ENCODE measurements at regions not wholly inside any gene's neighbourhood (a gene's known extent, or its start where the extent isn't known, plus 50 kb on each side); places are given as distances from the start of the nearest gene placed in this dataset.
"Not testable (repeated sequence)": the region's sequence is repeated elsewhere in the genome, so short reads cannot be mapped to it uniquely, and the experiment has no call there.

DNA sequence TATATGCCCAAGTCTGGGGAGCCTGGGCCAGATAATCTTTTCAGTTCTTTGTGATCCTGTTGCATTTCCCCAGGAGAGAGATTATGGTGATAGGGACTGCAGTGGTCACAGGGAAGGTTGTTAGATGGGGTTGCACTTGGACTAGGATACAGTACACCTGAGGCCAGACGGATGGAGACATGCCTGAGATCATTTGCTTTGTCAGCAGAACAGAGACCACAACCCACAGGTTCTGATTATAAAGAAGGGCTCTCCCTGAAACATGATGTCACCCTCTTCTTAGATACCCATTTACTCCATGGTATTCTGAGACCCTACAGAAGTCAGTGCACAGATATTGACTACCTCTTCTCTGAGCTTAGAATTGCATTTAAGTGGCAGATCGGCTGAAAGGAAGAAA is 200.9 kb upstream of the IGF1 start:
- Histone ChIP-seq H3K4me3 (no peak overlapping the region), H3K27me3 (no peaks in the 10 kb centered on the region), H3K9ac (no peak overlapping the region)

DNA sequence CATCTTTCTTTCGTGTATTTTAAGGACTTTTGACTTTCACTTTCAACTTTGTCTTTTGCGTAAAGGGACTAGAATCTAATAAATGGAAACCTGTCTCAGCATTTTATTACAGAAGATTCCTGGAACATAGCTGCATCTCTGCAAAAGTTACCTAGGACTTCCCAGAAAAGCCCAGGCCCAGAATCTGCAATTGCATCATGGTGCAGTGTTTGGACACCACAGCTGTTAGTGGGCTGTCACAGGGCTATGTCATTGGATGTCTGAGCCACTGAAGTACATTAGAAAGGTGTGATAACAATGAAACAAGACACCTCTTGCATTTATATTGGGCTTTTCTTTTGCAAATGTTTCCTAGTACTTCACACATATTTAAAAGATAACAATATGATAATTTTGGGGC is 199.9 kb upstream of the IGF1 start:
- TF ChIP-seq Cebpa-rat (IDR thresholded peaks at IDR 0.05), result no peak
- no peaks in the 10 kb centered on the region for H3K27me3 ChIP-seq

More for the DNA sequence above, 200.9 kb upstream of the IGF1 start:
- H3K27ac ChIP-seq, result no peak overlapping the region
- H4K20me1 ChIP-seq, result no peaks in the 10 kb centered on the region; a peak in 1 of 22 replicates
- peaks cover 0 to 10% (median 6%) of the 10 kb centered on the region in 11 experiments; a peak in 6 of 22 replicates for H3K9me3 ChIP-seq (replicated peaks in 1 of 11)
- no peak overlapping the region for H3K4me2 ChIP-seq
- no peak for TF ChIP-seq Cebpa-rat (IDR thresholded peaks at IDR 0.05)
- H3K4me1 ChIP-seq, result no peaks in the 10 kb centered on the region
- no peaks in the 10 kb centered on the region for H3K36me3 ChIP-seq

GRCh38 chr12:102676812-102677211 is 196.4 kb upstream of the IGF1 start:
- no peak overlapping the region for H3K9ac ChIP-seq
- no peaks in the 10 kb centered on the region for H3K36me3 ChIP-seq
- no peak overlapping the region for H3K4me2 ChIP-seq
- no peak overlapping the region for H3K27ac ChIP-seq
- TF ChIP-seq Cebpa-rat (IDR thresholded peaks at IDR 0.05), result no peak
- no peaks in the 10 kb centered on the region for H3K27me3 ChIP-seq
- no peak overlapping the region for H3K4me3 ChIP-seq
- H3K4me1 ChIP-seq, result no peaks in the 10 kb centered on the region
- H3K9me3 ChIP-seq (replicated peaks in 1 of 11), result peaks cover 18 to 35% (median 25%) of the 10 kb centered on the region in 11 experiments
- no peaks in the 10 kb centered on the region; a peak in 1 of 22 replicates for H4K20me1 ChIP-seq

More for the DNA sequence above, 199.9 kb upstream of the IGF1 start:
- H3K9ac ChIP-seq, result no peak overlapping the region
- no peak overlapping the region for H3K4me2 ChIP-seq
- H3K4me3 ChIP-seq, result no peak overlapping the region
- H3K36me3 ChIP-seq, result no peaks in the 10 kb centered on the region
- no peak overlapping the region for H3K27ac ChIP-seq
- H3K9me3 ChIP-seq (replicated peaks in 1 of 11), result peaks cover 0 to 12% (median 6%) of the 10 kb centered on the region in 11 experiments; a peak in 6 of 22 replicates
- H3K4me1 ChIP-seq, result no peaks in the 10 kb centered on the region
- H4K20me1 ChIP-seq, result no peaks in the 10 kb centered on the region; a peak in 1 of 22 replicates

DNA sequence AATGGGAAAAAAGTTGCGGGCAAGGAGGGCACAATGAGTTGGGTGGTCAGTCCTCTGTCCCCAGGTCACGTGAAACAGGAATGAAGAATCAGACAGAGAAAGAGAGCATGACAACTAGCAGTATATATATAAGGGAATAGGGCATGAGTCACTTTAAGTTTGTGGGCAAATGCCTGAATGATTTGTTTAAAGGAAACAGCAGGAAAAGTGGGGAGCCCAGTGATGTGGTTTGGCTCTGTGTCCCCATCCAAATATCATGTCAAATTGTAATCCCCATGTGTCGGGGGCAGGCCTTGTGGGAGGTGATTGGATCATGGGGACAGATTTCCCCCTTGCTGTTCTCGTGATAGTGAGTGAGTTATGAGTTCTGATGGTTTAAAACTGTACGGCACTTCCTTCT is 195.3 kb upstream of the IGF1 start:
- H3K9me3 ChIP-seq (replicated peaks in 1 of 11), result peaks cover 18 to 35% (median 25%) of the 10 kb centered on the region in 11 experiments
- no peaks in the 10 kb centered on the region for H3K36me3 ChIP-seq
- H4K20me1 ChIP-seq, result no peaks in the 10 kb centered on the region
- H3K9ac ChIP-seq, result no peak overlapping the region
- no peaks in the 10 kb centered on the region for H3K27me3 ChIP-seq
- no peak for TF ChIP-seq Cebpa-rat (IDR thresholded peaks at IDR 0.05)
- H3K4me1 ChIP-seq, result no peaks in the 10 kb centered on the region
- no peak overlapping the region for H3K4me2 ChIP-seq
- no peak overlapping the region for H3K4me3 ChIP-seq
- H3K27ac ChIP-seq, result no peak overlapping the region

DNA sequence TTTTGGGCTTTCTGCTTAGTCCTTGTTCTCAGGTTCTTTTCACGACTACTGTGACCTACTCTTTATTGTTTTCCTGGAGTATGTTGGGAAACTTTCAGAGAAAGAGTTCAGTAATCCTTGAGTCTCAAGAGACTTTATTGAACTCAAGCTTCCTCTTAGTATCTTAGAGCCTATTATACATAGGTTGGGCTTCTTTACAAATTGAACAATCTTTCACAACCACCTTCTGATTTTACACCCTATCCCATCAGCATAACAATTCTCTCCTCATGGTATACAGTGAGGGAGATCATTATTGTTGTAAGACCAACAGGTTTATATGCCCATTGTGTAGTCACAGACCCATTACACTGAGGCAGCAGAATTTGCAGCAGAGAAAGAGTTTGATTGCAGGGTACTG is 193.2 kb upstream of the IGF1 start:
- H3K9ac ChIP-seq, result no peak overlapping the region
- no peak overlapping the region for H3K4me3 ChIP-seq
- no peak overlapping the region for H3K4me2 ChIP-seq
- H3K9me3 ChIP-seq (replicated peaks in 1 of 11), result peaks cover 14 to 27% (median 19%) of the 10 kb centered on the region in 11 experiments
- no peaks in the 10 kb centered on the region for H3K4me1 ChIP-seq
- no peak overlapping the region for H3K27ac ChIP-seq
- no peaks in the 10 kb centered on the region for H3K27me3 ChIP-seq
- no peaks in the 10 kb centered on the region for H4K20me1 ChIP-seq
- no peaks in the 10 kb centered on the region for H3K36me3 ChIP-seq
- no peak for TF ChIP-seq Cebpa-rat (IDR thresholded peaks at IDR 0.05)

DNA sequence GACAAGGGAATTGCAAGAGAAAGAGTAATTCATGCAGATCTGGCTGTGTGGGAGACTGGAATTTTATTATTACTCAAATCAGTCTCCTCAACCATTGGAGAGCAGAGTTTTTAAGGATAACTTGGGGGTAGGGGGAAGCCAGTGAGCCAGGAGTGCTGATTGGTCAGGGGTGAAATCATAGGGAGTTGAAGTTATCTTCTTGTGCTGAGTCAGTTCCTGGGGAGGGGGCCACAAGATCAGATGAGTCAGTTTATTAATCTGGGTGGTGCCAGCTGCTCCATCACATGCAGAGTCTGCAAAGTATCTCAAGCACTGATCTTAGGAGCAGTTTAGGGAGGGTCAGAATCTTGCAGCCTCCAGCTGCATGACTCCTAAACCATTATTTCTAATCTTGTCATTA is 191.8 kb upstream of the IGF1 start:
- not testable (repeated sequence) for H3K4me1 ChIP-seq, H4K20me1 ChIP-seq, H3K4me2 ChIP-seq, H3K9ac ChIP-seq, H3K36me3 ChIP-seq, H3K4me3 ChIP-seq, H3K27me3 ChIP-seq, H3K27ac ChIP-seq
- peaks cover 14 to 27% (median 19%) of the 10 kb centered on the region in 11 experiments for H3K9me3 ChIP-seq (replicated peaks in 1 of 11)

DNA sequence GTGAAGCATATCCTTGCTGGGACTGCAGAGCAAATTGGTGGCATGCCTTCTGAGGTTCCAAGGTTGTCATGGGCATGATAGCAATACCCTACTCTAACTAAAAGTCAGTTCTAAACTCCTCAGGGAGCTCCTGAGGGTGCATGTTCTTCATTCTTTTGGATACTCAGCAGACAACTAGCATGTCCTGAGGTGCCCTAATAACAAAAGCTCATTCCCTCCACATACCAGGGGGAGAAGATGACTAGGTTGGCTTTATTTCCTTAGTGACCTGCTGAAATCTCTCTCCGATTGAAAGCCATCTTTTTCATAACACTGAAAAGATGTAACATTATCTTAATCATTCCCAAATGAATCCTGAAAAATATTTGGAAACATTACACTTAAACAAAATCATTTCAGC is 188.7 kb upstream of the IGF1 start:
- H3K4me1 ChIP-seq, result peaks cover 0 to 10% (median 0%) of the 10 kb centered on the region in 10 experiments; a peak in 4 of 20 replicates
- H3K4me2 ChIP-seq, result no peak overlapping the region
- H3K27ac ChIP-seq, result no peak overlapping the region
- H3K36me3 ChIP-seq, result no peaks in the 10 kb centered on the region
- peaks cover 11 to 21% (median 13%) of the 10 kb centered on the region in 11 experiments for H3K9me3 ChIP-seq (replicated peaks in 1 of 11)
- no peak for TF ChIP-seq Cebpa-rat (IDR thresholded peaks at IDR 0.05)
- no peaks in the 10 kb centered on the region for H3K27me3 ChIP-seq
- H3K4me3 ChIP-seq, result no peak overlapping the region
- H3K9ac ChIP-seq, result no peak overlapping the region
- H4K20me1 ChIP-seq, result no peaks in the 10 kb centered on the region

- Histone ChIP-seq H3K9me3 (replicated peaks in 1 of 11) (peaks cover 5 to 15% (median 7%) of the 10 kb centered on the region in 11 experiments; a peak in 16 of 22 replicates), H3K4me1 (peaks cover 0 to 10% (median 0%) of the 10 kb centered on the region in 10 experiments; a peak in 4 of 20 replicates), H3K4me2 (peak overlapping the region in 8 of 11 experiments; percentile 9 to 44 (median 38); a peak in 10 of 22 replicates)
- H3K36me3 ChIP-seq, H4K20me1 ChIP-seq, H3K27me3 ChIP-seq, H3K27ac ChIP-seq, H3K4me3 ChIP-seq, H3K9ac ChIP-seq: not testable (repeated sequence)
Measured at GRCh38 chr12:102666176-102666575, 185.8 kb upstream of the IGF1 start.

- no peak for TF ChIP-seq Cebpa-rat (IDR thresholded peaks at IDR 0.05)
- no peak overlapping the region for H3K4me2 ChIP-seq
- no peak overlapping the region for H3K27ac ChIP-seq
- no peak overlapping the region for H3K4me3 ChIP-seq
- H3K9ac ChIP-seq, result no peak overlapping the region
- no peaks in the 10 kb centered on the region for H4K20me1 ChIP-seq
- no peaks in the 10 kb centered on the region for H3K4me1 ChIP-seq
- H3K9me3 ChIP-seq (replicated peaks in 1 of 11), result peaks cover 37 to 64% (median 48%) of the 10 kb centered on the region in 11 experiments
- H3K27me3 ChIP-seq, result no peaks in the 10 kb centered on the region
- no peaks in the 10 kb centered on the region for H3K36me3 ChIP-seq
Measured at GRCh38 chr12:102659200-102659911, 179.0 kb upstream of the IGF1 start.

DNA sequence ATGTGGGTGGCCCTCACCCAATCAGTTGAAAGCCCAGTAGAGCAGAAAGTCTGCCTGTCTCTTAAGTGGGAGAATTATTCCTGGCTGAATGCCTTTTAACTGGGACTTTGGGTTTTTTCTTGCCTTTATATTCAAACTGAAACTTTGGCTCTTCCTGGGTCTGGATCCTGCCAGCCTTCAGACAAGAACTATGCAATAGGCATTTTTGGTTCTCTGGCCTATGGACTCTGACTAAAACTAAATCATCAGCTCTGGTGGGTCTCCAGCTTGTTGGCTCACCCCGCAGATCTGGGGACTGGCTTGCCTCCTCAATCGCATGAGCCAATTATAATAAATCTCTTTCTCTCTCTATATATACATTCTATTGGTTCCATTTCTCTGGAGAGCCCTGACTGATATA is 173.0 kb upstream of the IGF1 start:
- no peak overlapping the region for H3K4me2 ChIP-seq
- no peak overlapping the region for H3K27ac ChIP-seq
- TF ChIP-seq Cebpa-rat (IDR thresholded peaks at IDR 0.05), result no peak
- no peaks in the 10 kb centered on the region for H3K36me3 ChIP-seq
- no peaks in the 10 kb centered on the region for H3K4me1 ChIP-seq
- no peak overlapping the region for H3K9ac ChIP-seq
- H4K20me1 ChIP-seq, result no peaks in the 10 kb centered on the region
- no peak overlapping the region for H3K4me3 ChIP-seq
- H3K9me3 ChIP-seq (replicated peaks in 1 of 11), result peaks cover 20 to 28% (median 25%) of the 10 kb centered on the region in 11 experiments
- no peaks in the 10 kb centered on the region for H3K27me3 ChIP-seq

All from BLaER1 treated with 17β-estradiol and CSF1 and Interleukin-3, amounts not matched to agents 10 nM and 100 nM (cell line).